NOMO-1 (cell line): ENCODE measurements at regions not wholly inside any gene's neighbourhood (a gene's known extent, or its start where the extent isn't known, plus 50 kb on each side); places are given as distances from the start of the nearest gene placed in this dataset.
"Not testable (repeated sequence)": the region's sequence is repeated elsewhere in the genome, so short reads cannot be mapped to it uniquely, and the experiment has no call there.

Experiments used
- DNase-seq, 2 experiments: peaks; one replicate each; lab custom pipeline; 2025; ENCODE audit not compliant: unreplicated experiment in 2 of 2; lab: John Stamatoyannopoulos, UW

GRCh38 chr6:12542319-12543115, 174.1 kb upstream of the PHACTR1 start:
- not testable (repeated sequence) for DNase-seq

GRCh38 chr6:12543953-12544352, 172.6 kb upstream of the PHACTR1 start:
- no peak for DNase-seq

- no peak for DNase-seq
Measured at GRCh38 chr6:12544821-12545565, 171.6 kb upstream of the PHACTR1 start.

- DNase-seq, result no peak
Measured at GRCh38 chr6:12545619-12546409, 170.8 kb upstream of the PHACTR1 start.

GRCh38 chr6:12546410-12547002, 170.1 kb upstream of the PHACTR1 start:
- DNase-seq, result no peak

GRCh38 chr6:12548526-12548925, 168.0 kb upstream of the PHACTR1 start:
- DNase-seq, result no peak

GRCh38 chr6:12549445-12549844, 167.1 kb upstream of the PHACTR1 start:
- not testable (repeated sequence) for DNase-seq

GRCh38 chr6:12554820-12555219, 161.7 kb upstream of the PHACTR1 start:
- DNase-seq, result not testable (repeated sequence)

- no peak for DNase-seq
Measured at GRCh38 chr6:12555267-12555666, 161.3 kb upstream of the PHACTR1 start.

- DNase-seq, result no peak
Measured at GRCh38 chr6:12555781-12556180, 160.8 kb upstream of the PHACTR1 start.

- no peak for DNase-seq
Measured at GRCh38 chr6:12557765-12558164, 158.8 kb upstream of the PHACTR1 start.

- no peak for DNase-seq
Measured at GRCh38 chr6:12560315-12560714, 156.3 kb upstream of the PHACTR1 start.

GRCh38 chr6:12566618-12567123, 149.9 kb upstream of the PHACTR1 start:
- DNase-seq, result no peak

- DNase-seq, result no peak
Measured at GRCh38 chr6:12567682-12568081, 148.9 kb upstream of the PHACTR1 start.

GRCh38 chr6:12569646-12570045, 146.9 kb upstream of the PHACTR1 start:
- no peak for DNase-seq

GRCh38 chr6:12570461-12571030, 146.0 kb upstream of the PHACTR1 start:
- DNase-seq, result no peak

GRCh38 chr6:12572896-12573827, 143.4 kb upstream of the PHACTR1 start:
- no peak for DNase-seq

GRCh38 chr6:12575961-12576360, 140.6 kb upstream of the PHACTR1 start:
- no peak for DNase-seq

GRCh38 chr6:12576389-12576788, 140.2 kb upstream of the PHACTR1 start:
- DNase-seq, result no peak
